Fibroblast of lung (primary cell): ENCODE measurements at regions not wholly inside any gene's neighbourhood (a gene's known extent, or its start where the extent isn't known, plus 50 kb on each side); places are given as distances from the start of the nearest gene placed in this dataset.

Source experiments
- CTCF ChIP-seq, 2 donors: IDR thresholded peaks in 1 of 2; conservative IDR thresholded peaks in 1 of 2; 1 replicate in 1 of 2; 2 replicates in 1 of 2; pipeline ENCODE4 v1.5.1; 2011 to 2012; ENCODE audit warnings: low read length in 2 of 2, control low read depth in 1 of 2, inconsistent platforms in 1 of 2, low read depth in 1 of 2, mild to moderate bottlenecking in 1 of 2
- EZH2 ChIP-seq: IDR thresholded peaks from 2 replicates; pipeline ENCODE4 v1.5.1; 2012; ENCODE audit warnings: low read length, control low read depth, mild to moderate bottlenecking; ENCODE audit errors: missing control alignments

DNA sequence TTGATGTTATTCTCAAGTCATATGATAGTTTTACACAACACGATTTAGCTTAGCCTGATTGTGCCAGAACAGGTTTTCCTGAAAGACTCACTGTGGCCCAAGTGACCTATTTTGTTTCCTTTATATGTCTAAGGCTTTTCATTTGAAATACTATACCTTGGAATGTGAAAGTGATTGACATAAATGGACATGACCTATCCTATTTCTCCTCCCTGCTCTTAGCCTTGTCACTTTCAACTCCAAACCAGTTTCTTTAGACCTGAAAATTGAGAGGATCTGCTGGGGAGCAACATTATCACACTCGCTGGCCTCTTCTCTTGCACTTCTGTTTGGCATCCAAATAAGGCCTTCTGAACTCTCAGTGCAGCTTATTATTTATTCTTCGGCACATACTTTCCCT, 496.8 kb downstream of the MAT2B start:
- no peak for TF ChIP-seq CTCF (conservative IDR thresholded peaks at IDR 0.05 in 1 of 2, IDR thresholded peaks at IDR 0.05 in 1 of 2; ENCODE audit: low read depth in 1 of 2, low read length in 2 of 2)
- no peak for TF ChIP-seq EZH2
